Iris pigment epithelial cell (primary cell): ENCODE measurements at regions not wholly inside any gene's neighbourhood (a gene's known extent, or its start where the extent isn't known, plus 50 kb on each side); places are given as distances from the start of the nearest gene placed in this dataset.
"Not testable (repeated sequence)": the region's sequence is repeated elsewhere in the genome, so short reads cannot be mapped to it uniquely, and the experiment has no call there.

Source experiments
- DNase-seq: peaks from one replicate; pipeline ENCODE4 v3.0.0-alpha.2; 2011; ENCODE audit warnings: low read depth

DNA sequence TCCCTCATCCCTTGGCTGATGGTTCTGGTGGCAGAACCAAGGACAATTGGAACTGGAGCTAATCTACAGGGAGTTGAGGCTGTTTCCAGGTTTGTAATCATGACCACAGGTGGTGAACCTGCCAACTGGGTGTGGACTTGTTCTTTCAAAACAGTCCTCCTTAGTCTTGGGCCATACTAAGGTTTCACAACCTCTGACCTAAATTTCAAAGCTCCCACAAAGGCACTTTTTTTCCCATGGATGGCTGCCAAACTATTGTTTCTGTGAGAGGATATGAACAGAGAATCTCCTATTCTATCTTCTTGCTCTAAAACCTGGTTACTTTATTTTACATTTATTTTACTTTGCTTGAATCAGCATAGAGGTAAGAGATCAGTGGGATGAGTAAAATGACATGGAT lies 106.5 kb upstream of the IZUMO3 start:
- DNase-seq, result no peak

DNA sequence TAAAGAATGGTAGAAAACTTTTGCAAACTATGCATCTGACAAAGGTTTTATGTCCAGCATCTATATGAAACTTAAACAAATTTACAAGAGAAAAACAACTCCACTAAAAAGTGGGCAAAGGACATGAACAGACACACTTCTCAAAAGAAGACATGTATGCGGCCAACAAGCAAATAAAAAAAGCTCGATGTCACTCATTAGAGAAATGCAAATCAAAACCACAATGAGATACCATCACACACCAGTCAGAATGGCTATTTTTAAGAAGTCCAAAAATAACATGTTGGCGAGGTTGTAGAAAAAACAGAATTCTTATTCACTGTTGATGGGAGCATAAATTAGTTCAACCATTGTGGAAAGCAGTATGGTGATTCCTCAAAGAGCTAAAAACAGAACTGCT lies 83.1 kb upstream of the IZUMO3 start:
- DNase-seq, result not testable (repeated sequence)

DNA sequence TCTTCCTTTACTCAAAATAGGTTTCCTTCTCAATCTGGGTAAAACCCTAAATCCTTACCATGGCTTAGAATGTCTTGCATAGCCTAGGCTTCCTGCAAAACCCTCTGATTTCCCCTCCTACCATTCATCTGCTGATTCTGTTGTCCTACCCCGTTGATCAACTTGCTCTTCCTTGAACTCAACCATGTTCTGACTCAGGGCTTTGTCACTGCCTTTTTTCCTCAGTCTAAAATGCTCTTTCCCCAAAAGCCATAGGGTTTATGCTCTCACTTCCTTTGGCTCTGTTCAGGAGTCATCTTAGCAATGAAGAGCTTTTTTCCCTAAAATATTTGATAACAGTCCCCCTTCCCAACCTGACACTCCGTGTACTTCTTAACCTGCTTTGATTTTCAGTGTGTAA lies 79.4 kb upstream of the IZUMO3 start:
- DNase-seq, result no peak

DNA sequence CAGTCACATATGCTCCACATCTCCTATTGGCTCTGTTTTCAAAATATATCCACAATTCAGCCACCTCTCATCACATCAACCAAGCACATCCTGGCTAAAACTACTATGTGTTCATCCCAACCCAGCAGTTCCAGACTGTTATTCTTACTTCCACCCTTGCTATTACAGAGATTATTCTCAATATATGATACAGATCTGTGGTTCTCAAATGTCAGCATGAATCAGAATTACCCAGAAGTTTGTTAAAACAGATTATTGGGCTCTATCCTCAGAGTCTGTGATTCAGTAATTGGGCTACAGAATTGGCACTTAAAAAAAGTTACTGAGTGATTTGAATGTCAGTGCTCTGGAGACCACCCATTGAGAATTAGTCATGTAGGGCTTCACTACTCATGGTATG lies 78.8 kb upstream of the IZUMO3 start:
- no peak for DNase-seq

DNA sequence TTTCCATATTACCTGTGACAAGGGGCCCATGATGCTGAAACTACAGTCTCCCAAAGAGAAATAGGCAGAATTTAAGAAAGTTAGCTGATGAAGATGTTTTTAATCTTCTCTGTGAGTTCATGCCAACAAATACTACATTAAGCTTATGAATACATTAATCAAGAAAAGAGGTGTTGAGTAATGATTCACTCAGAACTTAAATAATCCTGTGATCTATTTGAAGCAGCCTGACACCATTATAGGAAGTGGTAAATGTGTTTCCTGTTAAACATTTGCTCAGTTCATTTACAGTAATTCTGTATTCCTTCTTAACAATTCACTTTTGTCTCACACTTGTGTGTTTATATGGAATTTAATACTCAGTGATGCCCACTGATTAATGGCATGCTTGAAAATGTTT lies 75.0 kb upstream of the IZUMO3 start:
- no peak for DNase-seq

DNA sequence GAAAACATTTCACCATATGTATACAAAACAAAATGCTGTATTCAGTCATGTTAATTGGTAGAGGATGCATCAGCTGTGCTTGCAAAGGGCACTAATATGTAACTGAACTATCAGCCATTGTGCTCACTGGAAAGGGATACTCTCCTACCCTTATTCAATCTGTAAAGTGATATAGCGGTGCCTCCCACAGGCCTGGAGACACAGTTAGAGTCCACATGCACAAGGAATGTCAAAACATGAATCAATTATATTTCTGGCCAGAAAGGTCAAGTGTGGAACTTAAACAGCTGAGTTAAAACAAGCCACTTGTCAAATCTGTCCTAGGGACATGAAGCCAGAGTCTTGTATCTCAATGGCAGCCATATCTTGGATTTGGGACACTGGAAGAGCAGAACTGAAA lies 71.2 kb upstream of the IZUMO3 start:
- DNase-seq, result no peak

DNA sequence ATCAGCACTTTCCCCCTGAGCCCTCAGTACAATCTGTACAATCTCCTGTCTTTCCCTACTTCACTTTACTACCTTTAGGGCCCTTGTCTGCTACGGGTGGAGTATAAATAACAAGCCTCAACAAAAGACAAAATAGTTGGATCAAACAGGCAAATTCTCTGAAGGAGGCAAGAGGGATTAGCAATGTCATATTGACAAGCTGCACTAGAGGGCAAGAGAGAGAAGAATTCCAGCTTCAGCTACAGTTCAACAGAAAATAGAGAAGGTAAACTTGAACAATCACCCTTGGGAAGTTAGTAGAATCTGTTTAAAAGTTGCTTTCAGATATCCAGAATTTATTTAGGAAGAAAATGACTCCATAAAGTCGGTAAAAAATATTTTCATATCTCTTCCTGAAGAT lies 68.4 kb upstream of the IZUMO3 start:
- DNase-seq, result no peak

DNA sequence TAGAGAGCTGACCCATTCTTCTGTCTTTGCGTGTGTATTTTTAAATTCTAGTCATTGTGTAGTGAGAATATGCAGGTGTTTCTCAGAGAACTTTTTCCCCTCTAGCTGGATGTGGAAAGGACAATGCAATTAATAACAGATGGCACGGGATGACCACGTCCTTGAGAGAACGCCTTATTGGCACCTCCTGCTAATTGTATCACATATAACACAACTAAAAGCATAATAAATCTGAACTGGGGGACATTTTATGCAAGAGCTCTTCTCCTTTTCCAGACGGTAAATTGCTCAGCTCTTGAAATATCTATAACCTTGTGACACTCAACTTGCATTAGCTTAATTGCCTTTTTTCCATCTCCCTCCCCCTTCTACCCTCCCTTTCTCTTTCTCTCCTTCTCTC lies 62.9 kb upstream of the IZUMO3 start:
- DNase-seq, result no peak

DNA sequence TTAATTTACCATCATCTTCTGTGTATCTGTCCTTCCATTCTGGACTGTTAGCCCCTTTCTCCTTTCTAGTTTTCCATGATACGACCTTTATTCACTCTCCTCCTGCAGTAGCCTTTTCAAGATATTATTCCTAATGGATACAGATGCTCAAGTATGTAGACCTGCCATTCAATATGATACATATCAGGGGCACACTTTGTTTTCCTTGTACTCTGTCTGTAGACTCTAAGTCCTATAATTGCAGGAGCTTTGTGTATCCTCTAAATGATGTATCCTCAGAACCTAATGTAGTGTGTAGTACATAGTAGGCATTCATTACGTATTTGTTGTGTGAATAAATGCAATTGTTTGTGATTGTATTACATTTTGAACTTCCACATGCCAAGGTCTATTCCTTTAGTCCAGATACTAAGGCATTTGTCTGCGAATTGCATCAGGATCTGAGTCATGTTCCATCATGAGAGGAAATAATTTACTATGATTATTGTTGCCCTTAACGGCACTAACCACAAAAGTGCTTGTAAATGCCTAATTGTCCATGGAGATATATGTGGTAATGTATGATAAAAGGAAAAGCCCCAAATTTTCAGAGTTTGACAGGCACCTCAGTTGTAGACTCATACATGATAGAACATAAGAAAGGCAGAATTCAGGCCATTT lies 57.1 kb upstream of the IZUMO3 start:
- DNase-seq, result peak; percentile 3
